Astrocyte (in vitro differentiated cells and primary cell): ENCODE measurements at regions not wholly inside any gene's neighbourhood (a gene's known extent, or its start where the extent isn't known, plus 50 kb on each side); places are given as distances from the start of the nearest gene placed in this dataset.
"Not testable (repeated sequence)": the region's sequence is repeated elsewhere in the genome, so short reads cannot be mapped to it uniquely, and the experiment has no call there.

Source experiments
- EZH2 ChIP-seq: IDR thresholded peaks from 2 replicates; pipeline ENCODE4 v1.6.1; 2012; ENCODE audit warnings: mild to moderate bottlenecking, low read length, inconsistent platforms; ENCODE audit not compliant: insufficient read depth
- TF ChIP-seq, protein P1 (sequence below): IDR thresholded peaks from 2 replicates; pipeline ENCODE4 v1.5.1; 2011; ENCODE audit warnings: low read depth, mild to moderate bottlenecking, inconsistent platforms, low read length, moderate library complexity; ENCODE audit not compliant: insufficient read depth

DNA sequence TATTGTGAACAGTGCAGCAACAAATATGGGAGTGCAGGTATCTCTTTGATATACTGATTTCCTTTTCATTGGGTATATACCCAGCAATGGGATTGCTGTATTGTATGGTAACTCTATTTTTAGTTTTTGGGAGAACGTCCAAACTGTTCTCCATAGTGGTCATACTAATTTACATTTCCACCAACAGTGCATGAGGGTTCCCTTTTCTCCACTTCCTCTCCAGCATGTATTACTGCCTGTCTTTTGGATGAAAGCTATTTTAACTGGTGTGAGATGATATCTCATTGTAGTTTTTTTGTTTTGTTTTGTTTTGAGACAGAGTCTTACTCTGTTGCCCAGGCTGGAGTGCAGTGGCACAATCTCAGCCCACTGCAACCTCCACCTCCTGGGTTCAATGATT is 52.4 kb upstream of the KCNK12 start:
- TF ChIP-seq, protein P1, sequence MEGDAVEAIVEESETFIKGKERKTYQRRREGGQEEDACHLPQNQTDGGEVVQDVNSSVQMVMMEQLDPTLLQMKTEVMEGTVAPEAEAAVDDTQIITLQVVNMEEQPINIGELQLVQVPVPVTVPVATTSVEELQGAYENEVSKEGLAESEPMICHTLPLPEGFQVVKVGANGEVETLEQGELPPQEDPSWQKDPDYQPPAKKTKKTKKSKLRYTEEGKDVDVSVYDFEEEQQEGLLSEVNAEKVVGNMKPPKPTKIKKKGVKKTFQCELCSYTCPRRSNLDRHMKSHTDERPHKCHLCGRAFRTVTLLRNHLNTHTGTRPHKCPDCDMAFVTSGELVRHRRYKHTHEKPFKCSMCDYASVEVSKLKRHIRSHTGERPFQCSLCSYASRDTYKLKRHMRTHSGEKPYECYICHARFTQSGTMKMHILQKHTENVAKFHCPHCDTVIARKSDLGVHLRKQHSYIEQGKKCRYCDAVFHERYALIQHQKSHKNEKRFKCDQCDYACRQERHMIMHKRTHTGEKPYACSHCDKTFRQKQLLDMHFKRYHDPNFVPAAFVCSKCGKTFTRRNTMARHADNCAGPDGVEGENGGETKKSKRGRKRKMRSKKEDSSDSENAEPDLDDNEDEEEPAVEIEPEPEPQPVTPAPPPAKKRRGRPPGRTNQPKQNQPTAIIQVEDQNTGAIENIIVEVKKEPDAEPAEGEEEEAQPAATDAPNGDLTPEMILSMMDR = not testable (repeated sequence)
- not testable (repeated sequence) for TF ChIP-seq EZH2
